CD14-positive monocyte (primary cell): ENCODE measurements at regions not wholly inside any gene's neighbourhood (a gene's known extent, or its start where the extent isn't known, plus 50 kb on each side); places are given as distances from the start of the nearest gene placed in this dataset.
A peak's percentile ranks its signal among the peaks of the same experiment; 100 is the strongest.

Experiments
- DNase-seq, 3 donors: peaks; one replicate each; pipeline ENCODE4 v3.0.0-alpha.2; 2011 to 2022
- H2AFZ ChIP-seq: 2 replicates; pipeline ENCODE4 v1.6.0; 2012; ENCODE audit warnings: mild to moderate bottlenecking, low read depth, low read length, inconsistent platforms; ENCODE audit not compliant: insufficient read depth, poor library complexity, severe bottlenecking
- H3K27ac ChIP-seq, 2 donors: 1 replicate in 1 of 2; 2 replicates in 1 of 2; pipeline ENCODE4 v1.5.1; 2012 to 2013; ENCODE audit warnings: low read length in 2 of 2, control low read depth in 1 of 2, inconsistent platforms in 1 of 2, low read depth in 1 of 2, mild to moderate bottlenecking in 1 of 2
- H3K27me3 ChIP-seq, 2 donors: one replicate each; pipeline versions ENCODE4 v1.6.0 to v1.6.1; 2011 to 2013; ENCODE audit warnings: low read length in 2 of 2; ENCODE audit not compliant: control insufficient read depth in 2 of 2, insufficient read depth in 2 of 2
- H3K36me3 ChIP-seq, 2 donors: replicated peaks in 1 of 2; 1 replicate in 1 of 2; 2 replicates in 1 of 2; pipeline versions ENCODE4 v1.5.1 to v1.6.1; 2012 to 2013; ENCODE audit warnings: low read length in 2 of 2, control low read depth in 1 of 2, inconsistent platforms in 1 of 2, mild to moderate bottlenecking in 1 of 2; ENCODE audit not compliant: insufficient read depth in 2 of 2, control insufficient read depth in 1 of 2
- H3K4me1 ChIP-seq, 2 donors: 1 replicate in 1 of 2; 2 replicates in 1 of 2; pipeline versions ENCODE4 v1.5.1 to v1.6.1; 2012 to 2013; ENCODE audit warnings: low read length in 2 of 2, control low read depth in 1 of 2, inconsistent platforms in 1 of 2, mild to moderate bottlenecking in 1 of 2, moderate library complexity in 1 of 2; ENCODE audit not compliant: insufficient read depth in 2 of 2, control insufficient read depth in 1 of 2
- H3K4me2 ChIP-seq: replicated peaks from 2 replicates; pipeline ENCODE3; 2012; ENCODE audit warnings: low read length, moderate library complexity, mild to moderate bottlenecking; ENCODE audit not compliant: poor library complexity, severe bottlenecking; ENCODE audit errors: extremely low read depth
- H3K4me3 ChIP-seq, 3 experiments: fragments of 200-600 bp in 1 of 3; sonication (generic) in 1 of 3; replicated peaks in 1 of 3; 1 replicate in 2 of 3; 2 replicates in 1 of 3; pipeline ENCODE4 v1.5.1; 2011 to 2013; ENCODE audit warnings: low read length in 3 of 3, mild to moderate bottlenecking in 3 of 3, control low read depth in 2 of 3, low read depth in 2 of 3, inconsistent platforms in 1 of 3, moderate library complexity in 1 of 3
- H3K79me2 ChIP-seq: 2 replicates; pipeline ENCODE4 v1.6.0; 2012; ENCODE audit warnings: mild to moderate bottlenecking, control low read depth, inconsistent platforms, low read length, moderate library complexity; ENCODE audit not compliant: insufficient read depth
- H3K9ac ChIP-seq: 2 replicates; pipeline ENCODE4 v1.6.0; 2017; ENCODE audit warnings: low read length, mild to moderate bottlenecking; ENCODE audit not compliant: insufficient read depth, poor library complexity, severe bottlenecking
- H3K9me3 ChIP-seq, 2 donors: replicated peaks in 1 of 2; 1 replicate in 1 of 2; 2 replicates in 1 of 2; pipeline versions ENCODE4 v1.5.1 to v1.6.1; 2012 to 2013; ENCODE audit warnings: low read length in 2 of 2, control low read depth in 1 of 2; ENCODE audit not compliant: control insufficient read depth in 1 of 2, insufficient read depth in 1 of 2
- H4K20me1 ChIP-seq: 2 replicates; pipeline ENCODE4 v1.6.0; 2012; ENCODE audit warnings: mild to moderate bottlenecking, low read length, control low read depth, moderate library complexity; ENCODE audit not compliant: insufficient read depth
- H3K27ac Mint-ChIP-seq, 7 donors: one replicate each; pipeline ENCODE4 v1.8.0; 2020; ENCODE audit warnings: mild to moderate bottlenecking in 7 of 7, mixed read lengths in 7 of 7, moderate library complexity in 6 of 7, inconsistent platforms in 2 of 7
- H3K27me3 Mint-ChIP-seq, 3 donors: one replicate each; pipeline ENCODE4 v1.8.0; 2021 to 2022; ENCODE audit warnings: low read depth in 3 of 3, mild to moderate bottlenecking in 3 of 3, mixed read lengths in 3 of 3, moderate library complexity in 3 of 3, inconsistent platforms in 1 of 3
- H3K36me3 Mint-ChIP-seq, 2 donors: one replicate each; pipeline ENCODE4 v1.8.0; 2020; ENCODE audit warnings: mixed read lengths in 2 of 2, inconsistent platforms in 1 of 2, mild to moderate bottlenecking in 1 of 2
- H3K4me1 Mint-ChIP-seq: one replicate; pipeline ENCODE4 v1.8.0; 2020; ENCODE audit warnings: mild to moderate bottlenecking, mixed read lengths
- H3K4me3 Mint-ChIP-seq, 2 donors: one replicate each; pipeline ENCODE4 v1.8.0; 2020; ENCODE audit warnings: mild to moderate bottlenecking in 2 of 2, mixed read lengths in 2 of 2, moderate library complexity in 1 of 2
- H3K9me3 Mint-ChIP-seq, 7 donors: one replicate each; pipeline ENCODE4 v1.8.0; 2020 to 2022; ENCODE audit warnings: mixed read lengths in 7 of 7, mild to moderate bottlenecking in 6 of 7, moderate library complexity in 6 of 7, inconsistent platforms in 2 of 7
- whole genome bisulfite sequencing: methylation state at CpG from one replicate; pipeline ENCODE4 v1.1.5; 2013; ENCODE audit warnings: missing lambda C conversion rate; ENCODE audit not compliant: insufficient coverage; 5-methylcytosine and 5-hydroxymethylcytosine counted together
- intact Hi-C, 2 donors: fragments of 100-400 bp; cut with micrococcal nuclease; formaldehyde crosslinking; loops; one replicate each; pipeline versions ENCODE4 v1.15.0 to v1.15.1; 2023
- TF ChIP-seq, protein P1 (sequence below): fragments of 200-600 bp; IDR thresholded peaks from one replicate; pipeline ENCODE4 v1.8.0; 2022; ENCODE audit warnings: antibody characterized with exemption, mild to moderate bottlenecking

DNA sequence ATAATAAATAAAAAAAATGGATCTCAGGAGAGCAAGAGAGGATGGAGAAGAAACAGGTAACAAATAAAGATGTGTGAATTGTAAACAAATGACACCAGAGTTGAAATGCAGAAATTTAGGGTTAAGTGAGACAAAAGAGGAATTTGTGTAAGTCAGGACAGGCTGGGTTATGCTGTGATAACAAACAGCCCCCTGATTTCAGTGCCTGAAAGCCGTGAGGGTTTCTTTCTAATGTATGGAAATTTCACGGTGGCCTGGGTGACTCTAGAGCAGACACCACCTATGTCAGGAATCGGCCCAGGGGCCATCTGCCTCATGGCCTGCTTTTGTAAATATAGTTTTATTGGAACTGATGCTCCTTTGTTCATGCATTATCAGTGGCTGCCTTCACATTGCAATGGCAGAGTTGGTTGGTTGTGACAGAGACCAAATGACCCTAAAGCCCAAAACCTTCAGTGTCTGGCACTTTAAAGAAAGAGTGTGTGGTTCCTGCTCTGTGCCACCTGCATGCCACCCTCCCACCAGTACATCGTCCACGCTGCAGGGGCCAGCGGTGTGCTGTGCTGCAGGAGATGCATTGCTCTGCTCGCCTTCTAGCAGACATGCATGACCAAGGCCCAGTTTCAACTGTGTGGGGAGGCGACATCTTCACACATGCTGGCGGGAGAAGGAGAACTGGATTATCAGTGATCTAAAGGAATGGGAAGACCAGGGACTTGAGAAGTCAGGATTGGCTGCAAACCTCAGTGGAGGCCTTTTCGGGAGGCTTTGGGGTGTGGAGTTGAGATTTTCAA, 221.2 kb upstream of the APCDD1 start:
- Histone ChIP-seq H2AFZ (no peak overlapping the region), H3K27me3 (no peaks in the 10 kb centered on the region)

DNA sequence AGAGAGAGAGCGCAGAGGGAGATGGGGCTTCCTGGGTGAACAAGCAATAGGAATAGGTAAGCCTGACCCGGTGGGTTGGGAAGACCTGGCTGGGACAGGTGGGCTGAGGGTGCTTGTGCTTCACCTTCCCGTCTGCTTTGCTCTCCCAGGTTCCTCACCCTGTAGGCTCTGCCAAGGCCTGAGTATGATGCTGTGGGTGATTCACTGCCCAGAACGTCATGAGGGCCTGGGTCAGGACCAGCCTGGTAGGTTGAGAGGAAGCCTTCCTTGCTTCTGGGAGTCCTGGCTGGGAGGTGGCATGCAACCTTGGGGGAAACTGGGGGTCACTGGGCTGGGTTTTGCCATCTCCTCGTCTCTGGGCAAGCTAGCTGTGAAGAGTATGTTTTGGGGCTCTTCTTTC, 220.2 kb upstream of the APCDD1 start:
- Histone ChIP-seq H3K9me3 (peaks cover 30 to 31% of the 10 kb centered on the region in 2 donors), H3K4me3 (no peak overlapping the region), H3K4me2 (no peak overlapping the region), H3K9ac (no peak overlapping the region), H3K27ac (no peak overlapping the region), H3K27me3 (no peaks in the 10 kb centered on the region), H2AFZ (no peak overlapping the region), H3K4me1 (peaks cover 11 to 18% of the 10 kb centered on the region in 2 donors), H4K20me1 (no peaks in the 10 kb centered on the region), H3K79me2 (no peaks in the 10 kb centered on the region), H3K36me3 (no peaks in the 10 kb centered on the region)
- Mint-ChIP-seq H3K27me3 (peaks cover 0 to 3% (median 2%) of the 10 kb centered on the region in 3 donors), H3K9me3 (peaks cover 19 to 38% (median 30%) of the 10 kb centered on the region in 7 donors), H3K27ac (peak overlapping the region in 1 of 7 donors; percentile 46), H3K36me3 (peaks cover 10 to 17% of the 10 kb centered on the region in 2 donors), H3K4me1 (peaks cover 25% of the 10 kb centered on the region), H3K4me3 (no peak overlapping the region)
- DNase-seq: no peak
- intact Hi-C loops: no loop called here
- TF ChIP-seq, protein P1, sequence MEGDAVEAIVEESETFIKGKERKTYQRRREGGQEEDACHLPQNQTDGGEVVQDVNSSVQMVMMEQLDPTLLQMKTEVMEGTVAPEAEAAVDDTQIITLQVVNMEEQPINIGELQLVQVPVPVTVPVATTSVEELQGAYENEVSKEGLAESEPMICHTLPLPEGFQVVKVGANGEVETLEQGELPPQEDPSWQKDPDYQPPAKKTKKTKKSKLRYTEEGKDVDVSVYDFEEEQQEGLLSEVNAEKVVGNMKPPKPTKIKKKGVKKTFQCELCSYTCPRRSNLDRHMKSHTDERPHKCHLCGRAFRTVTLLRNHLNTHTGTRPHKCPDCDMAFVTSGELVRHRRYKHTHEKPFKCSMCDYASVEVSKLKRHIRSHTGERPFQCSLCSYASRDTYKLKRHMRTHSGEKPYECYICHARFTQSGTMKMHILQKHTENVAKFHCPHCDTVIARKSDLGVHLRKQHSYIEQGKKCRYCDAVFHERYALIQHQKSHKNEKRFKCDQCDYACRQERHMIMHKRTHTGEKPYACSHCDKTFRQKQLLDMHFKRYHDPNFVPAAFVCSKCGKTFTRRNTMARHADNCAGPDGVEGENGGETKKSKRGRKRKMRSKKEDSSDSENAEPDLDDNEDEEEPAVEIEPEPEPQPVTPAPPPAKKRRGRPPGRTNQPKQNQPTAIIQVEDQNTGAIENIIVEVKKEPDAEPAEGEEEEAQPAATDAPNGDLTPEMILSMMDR: no peak
- WGBS: 100% methylated on average over 2 of the region's 5 CpGs

More for the DNA sequence above, 221.2 kb upstream of the APCDD1 start:
- no peak overlapping the region for H3K27ac Mint-ChIP-seq
- no peaks in the 10 kb centered on the region for H4K20me1 ChIP-seq
- H3K4me3 Mint-ChIP-seq: no peak overlapping the region
- no peaks in the 10 kb centered on the region for H3K79me2 ChIP-seq
- no peaks in the 10 kb centered on the region for H3K36me3 ChIP-seq
- no peak overlapping the region for H3K27ac ChIP-seq
- H3K9me3 Mint-ChIP-seq: peaks cover 19 to 40% (median 31%) of the 10 kb centered on the region in 7 donors
- DNase-seq: no peak
- 94% methylated on average over 5 of the region's 10 CpGs for WGBS
- peaks cover 16% of the 10 kb centered on the region for H3K4me1 Mint-ChIP-seq
- H3K9ac ChIP-seq: no peak overlapping the region
- H3K9me3 ChIP-seq: peaks cover 30 to 31% of the 10 kb centered on the region in 2 donors
- no peak overlapping the region for H3K4me3 ChIP-seq
- H3K4me2 ChIP-seq: no peak overlapping the region
- H3K36me3 Mint-ChIP-seq: peaks cover 10 to 17% of the 10 kb centered on the region in 2 donors
- TF ChIP-seq, protein P1: no peak
- intact Hi-C loops: no loop called here
- H3K4me1 ChIP-seq: peaks cover 7 to 11% of the 10 kb centered on the region in 2 donors
- peaks cover 0 to 6% (median 2%) of the 10 kb centered on the region in 3 donors for H3K27me3 Mint-ChIP-seq
